Vagina (tissue), 2 donors: ENCODE measurements at regions not wholly inside any gene's neighbourhood (a gene's known extent, or its start where the extent isn't known, plus 50 kb on each side); places are given as distances from the start of the nearest gene placed in this dataset.

ENCODE experiments used
- POLR2AphosphoS5 ChIP-seq, 2 donors: sonication (generic); formaldehyde crosslinking; IDR thresholded peaks; one replicate each; pipeline ENCODE4 v1.9.0; 2017; ENCODE audit warnings: antibody characterized with exemption in 2 of 2, mild to moderate bottlenecking in 2 of 2, low read depth in 1 of 2; ENCODE audit not compliant: insufficient read depth in 1 of 2
- TF ChIP-seq, protein P1 (sequence below), 3 experiments: fragments of 450-650 bp in 2 of 3; fragments of 200-600 bp in 1 of 3; sonication (generic) in 1 of 3; IDR thresholded peaks; one replicate each; pipeline ENCODE4 v1.5.1; 2017 to 2019; ENCODE audit warnings: antibody characterized with exemption in 3 of 3, mild to moderate bottlenecking in 2 of 3, moderate library complexity in 2 of 3

DNA sequence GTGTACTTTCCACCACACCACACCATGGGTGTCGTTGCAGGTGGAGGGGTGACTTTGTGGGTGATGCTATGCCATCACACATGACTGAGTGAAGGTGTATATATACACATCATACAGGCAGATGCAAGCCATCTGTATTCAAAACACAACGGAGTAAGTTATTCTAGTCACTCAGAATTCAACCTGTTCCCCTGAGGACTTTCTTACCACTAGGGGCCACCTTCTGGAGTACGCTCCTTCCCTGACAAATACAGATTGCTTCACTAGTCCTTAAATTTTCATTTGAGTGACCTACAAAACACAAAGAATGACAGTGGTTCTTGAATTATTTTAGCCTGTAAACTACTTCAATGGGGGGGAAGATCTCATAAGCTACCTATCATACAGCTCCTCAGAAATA lies 52.8 kb upstream of the NTRK3 start:
- TF ChIP-seq, protein P1, sequence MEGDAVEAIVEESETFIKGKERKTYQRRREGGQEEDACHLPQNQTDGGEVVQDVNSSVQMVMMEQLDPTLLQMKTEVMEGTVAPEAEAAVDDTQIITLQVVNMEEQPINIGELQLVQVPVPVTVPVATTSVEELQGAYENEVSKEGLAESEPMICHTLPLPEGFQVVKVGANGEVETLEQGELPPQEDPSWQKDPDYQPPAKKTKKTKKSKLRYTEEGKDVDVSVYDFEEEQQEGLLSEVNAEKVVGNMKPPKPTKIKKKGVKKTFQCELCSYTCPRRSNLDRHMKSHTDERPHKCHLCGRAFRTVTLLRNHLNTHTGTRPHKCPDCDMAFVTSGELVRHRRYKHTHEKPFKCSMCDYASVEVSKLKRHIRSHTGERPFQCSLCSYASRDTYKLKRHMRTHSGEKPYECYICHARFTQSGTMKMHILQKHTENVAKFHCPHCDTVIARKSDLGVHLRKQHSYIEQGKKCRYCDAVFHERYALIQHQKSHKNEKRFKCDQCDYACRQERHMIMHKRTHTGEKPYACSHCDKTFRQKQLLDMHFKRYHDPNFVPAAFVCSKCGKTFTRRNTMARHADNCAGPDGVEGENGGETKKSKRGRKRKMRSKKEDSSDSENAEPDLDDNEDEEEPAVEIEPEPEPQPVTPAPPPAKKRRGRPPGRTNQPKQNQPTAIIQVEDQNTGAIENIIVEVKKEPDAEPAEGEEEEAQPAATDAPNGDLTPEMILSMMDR (IDR thresholded peaks at IDR 0.05): no peak
- TF ChIP-seq POLR2AphosphoS5 (IDR thresholded peaks at IDR 0.05; ENCODE audit: insufficient read depth in 1 of 2, low read depth in 1 of 2): no peak
